ENCODE measurements at regions not wholly inside any gene's neighbourhood (a gene's known extent, or its start where the extent isn't known, plus 50 kb on each side); places are given as distances from the start of the nearest gene placed in this dataset.
"Not testable (repeated sequence)": the region's sequence is repeated elsewhere in the genome, so short reads cannot be mapped to it uniquely, and the experiment has no call there.

DNA sequence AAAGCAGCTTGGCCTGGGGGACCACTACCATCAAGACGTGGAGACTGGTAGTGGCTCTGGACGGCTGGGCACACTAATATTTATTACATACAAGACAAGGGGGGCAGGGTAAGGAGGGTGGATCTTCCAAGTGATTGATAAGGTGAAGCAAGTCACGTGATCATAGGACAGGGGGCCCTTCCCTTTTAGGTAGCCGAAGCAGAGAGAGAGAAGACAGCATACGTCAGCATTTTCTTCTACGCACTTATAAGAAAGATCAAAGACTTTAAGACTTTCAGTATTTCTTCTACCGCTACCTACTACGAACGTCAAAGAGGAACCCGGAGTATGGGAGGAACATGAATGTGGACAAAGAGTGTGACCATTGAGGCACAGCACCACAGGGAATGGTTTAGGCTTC lies 307.9 kb downstream of the RPIA start:
- no peak overlapping the region for H2BK5ac ChIP-seq (ENCODE audit: low read length)
- no peak overlapping the region for H3K27ac ChIP-seq (ENCODE audit: low read depth, low read length)
- no peak overlapping the region for H2BK15ac ChIP-seq (replicated peaks; ENCODE audit: low read depth)
- H3K4me1 ChIP-seq (ENCODE audit: control insufficient read depth, low read depth, low read length), result no peaks in the 10 kb centered on the region
- no peak overlapping the region for H3K23ac ChIP-seq (ENCODE audit: low read length)
- H3K4me3 ChIP-seq (ENCODE audit: low read length), result no peak overlapping the region
- H3K36me3 ChIP-seq (ENCODE audit: control insufficient read depth, insufficient read depth, low read length), result no peaks in the 10 kb centered on the region
- H3K9ac ChIP-seq (ENCODE audit: low read length), result no peak overlapping the region
- H3K18ac ChIP-seq (ENCODE audit: low read length), result no peak overlapping the region
- no peaks in the 10 kb centered on the region for H3K79me1 ChIP-seq (ENCODE audit: low read length)
- H2AK5ac ChIP-seq (ENCODE audit: low read length), result no peak overlapping the region
- H4K8ac ChIP-seq (ENCODE audit: low read depth, low read length), result no peak overlapping the region
- DNase-seq, result no peak
- no peak overlapping the region for H3K4me2 ChIP-seq (ENCODE audit: low read length)
- no peak overlapping the region for H3K4ac ChIP-seq (ENCODE audit: low read depth, low read length)
- WGBS (ENCODE audit: extremely low coverage, insufficient coverage, low lambda C conversion rate), result no CpG with 5 or more reads among the region's 10 CpGs
- H4K5ac ChIP-seq (ENCODE audit: low read length), result no peak overlapping the region
- H2BK120ac ChIP-seq (ENCODE audit: low read depth, low read length), result no peak overlapping the region
- H3K79me2 ChIP-seq (ENCODE audit: control insufficient read depth, insufficient read depth, low read length), result no peaks in the 10 kb centered on the region
- H3K56ac ChIP-seq (ENCODE audit: low read length), result no peak overlapping the region
- no peaks in the 10 kb centered on the region for H3K27me3 ChIP-seq (ENCODE audit: insufficient read depth, low read length, poor library complexity)

DNA sequence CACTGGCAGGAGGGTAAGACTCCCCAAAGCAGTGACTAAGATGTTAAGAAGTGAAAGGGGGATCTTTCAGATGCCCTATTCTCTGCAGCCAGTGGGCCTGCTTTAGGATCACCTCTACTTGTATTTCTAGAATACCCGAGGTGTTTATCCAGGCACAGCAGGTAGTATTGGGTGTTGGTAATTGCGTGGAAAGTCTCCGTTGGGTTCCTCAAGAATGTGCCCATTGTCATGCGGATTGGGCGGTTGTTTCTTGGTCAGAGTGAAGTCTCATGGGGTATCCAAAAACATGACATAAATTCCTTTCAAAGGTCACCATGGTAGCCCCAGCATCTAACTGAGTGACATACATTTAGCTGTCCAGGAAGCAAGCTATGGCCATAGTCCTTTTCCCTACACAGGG lies 308.8 kb downstream of the RPIA start:
- Histone ChIP-seq H3K4me1 (ENCODE audit: control insufficient read depth, low read depth, low read length) (no peaks in the 10 kb centered on the region), H2BK15ac (replicated peaks; ENCODE audit: low read depth) (no peak overlapping the region), H3K36me3 (ENCODE audit: control insufficient read depth, insufficient read depth, low read length) (no peaks in the 10 kb centered on the region), H3K79me2 (ENCODE audit: control insufficient read depth, insufficient read depth, low read length) (no peaks in the 10 kb centered on the region), H3K18ac (ENCODE audit: low read length) (no peak overlapping the region), H3K4ac (ENCODE audit: low read depth, low read length) (no peak overlapping the region), H3K56ac (ENCODE audit: low read length) (no peak overlapping the region), H3K4me2 (ENCODE audit: low read length) (no peak overlapping the region), H3K23ac (ENCODE audit: low read length) (no peak overlapping the region), H2AK5ac (ENCODE audit: low read length) (no peak overlapping the region), H4K5ac (ENCODE audit: low read length) (no peak overlapping the region), H4K8ac (ENCODE audit: low read depth, low read length) (no peak overlapping the region), H3K4me3 (ENCODE audit: low read length) (no peak overlapping the region), H2BK120ac (ENCODE audit: low read depth, low read length) (no peak overlapping the region), H3K79me1 (ENCODE audit: low read length) (no peaks in the 10 kb centered on the region), H3K9ac (ENCODE audit: low read length) (no peak overlapping the region), H2BK5ac (ENCODE audit: low read length) (no peak overlapping the region), H3K27ac (ENCODE audit: low read depth, low read length) (no peak overlapping the region), H3K27me3 (ENCODE audit: insufficient read depth, low read length, poor library complexity) (no peaks in the 10 kb centered on the region)
- peak; percentile 50 for DNase-seq
- no CpG with 5 or more reads among the region's 5 CpGs for WGBS (ENCODE audit: extremely low coverage, insufficient coverage, low lambda C conversion rate)

- H2AK5ac ChIP-seq (ENCODE audit: low read length); H2BK15ac ChIP-seq (replicated peaks; ENCODE audit: low read depth); H3K4me1 ChIP-seq (ENCODE audit: control insufficient read depth, low read depth, low read length); H3K27me3 ChIP-seq (ENCODE audit: insufficient read depth, low read length, poor library complexity); H2BK5ac ChIP-seq (ENCODE audit: low read length); H3K79me1 ChIP-seq (ENCODE audit: low read length); H3K36me3 ChIP-seq (ENCODE audit: control insufficient read depth, insufficient read depth, low read length); H3K4me2 ChIP-seq (ENCODE audit: low read length); H4K8ac ChIP-seq (ENCODE audit: low read depth, low read length); H4K5ac ChIP-seq (ENCODE audit: low read length); H3K79me2 ChIP-seq (ENCODE audit: control insufficient read depth, insufficient read depth, low read length); H3K27ac ChIP-seq (ENCODE audit: low read depth, low read length); H3K18ac ChIP-seq (ENCODE audit: low read length); H3K9ac ChIP-seq (ENCODE audit: low read length); H3K23ac ChIP-seq (ENCODE audit: low read length); H3K56ac ChIP-seq (ENCODE audit: low read length); H3K4me3 ChIP-seq (ENCODE audit: low read length); H2BK120ac ChIP-seq (ENCODE audit: low read depth, low read length); H3K4ac ChIP-seq (ENCODE audit: low read depth, low read length): not testable (repeated sequence)
- no CpG with 5 or more reads among the region's 1 CpG for WGBS (ENCODE audit: extremely low coverage, insufficient coverage, low lambda C conversion rate)
- DNase-seq, result peak; percentile 26
Measured at GRCh38 chr2:89004238-89004637, 312.8 kb downstream of the RPIA start.

- not testable (repeated sequence) for H3K9ac ChIP-seq (ENCODE audit: low read length); H3K4me3 ChIP-seq (ENCODE audit: low read length); H3K4me1 ChIP-seq (ENCODE audit: control insufficient read depth, low read depth, low read length); H4K5ac ChIP-seq (ENCODE audit: low read length); H3K27ac ChIP-seq (ENCODE audit: low read depth, low read length); H2AK5ac ChIP-seq (ENCODE audit: low read length); H3K23ac ChIP-seq (ENCODE audit: low read length); H3K27me3 ChIP-seq (ENCODE audit: insufficient read depth, low read length, poor library complexity); H3K36me3 ChIP-seq (ENCODE audit: control insufficient read depth, insufficient read depth, low read length); H3K56ac ChIP-seq (ENCODE audit: low read length); H3K79me1 ChIP-seq (ENCODE audit: low read length); H3K18ac ChIP-seq (ENCODE audit: low read length); H3K4me2 ChIP-seq (ENCODE audit: low read length); H2BK15ac ChIP-seq (replicated peaks; ENCODE audit: low read depth); H4K8ac ChIP-seq (ENCODE audit: low read depth, low read length); DNase-seq; H3K4ac ChIP-seq (ENCODE audit: low read depth, low read length); H2BK120ac ChIP-seq (ENCODE audit: low read depth, low read length); H3K79me2 ChIP-seq (ENCODE audit: control insufficient read depth, insufficient read depth, low read length); H2BK5ac ChIP-seq (ENCODE audit: low read length)
- WGBS (ENCODE audit: extremely low coverage, insufficient coverage, low lambda C conversion rate), result no CpG with 5 or more reads among the region's 4 CpGs
Measured at GRCh38 chr2:89020566-89020965, 329.1 kb downstream of the RPIA start.

DNA sequence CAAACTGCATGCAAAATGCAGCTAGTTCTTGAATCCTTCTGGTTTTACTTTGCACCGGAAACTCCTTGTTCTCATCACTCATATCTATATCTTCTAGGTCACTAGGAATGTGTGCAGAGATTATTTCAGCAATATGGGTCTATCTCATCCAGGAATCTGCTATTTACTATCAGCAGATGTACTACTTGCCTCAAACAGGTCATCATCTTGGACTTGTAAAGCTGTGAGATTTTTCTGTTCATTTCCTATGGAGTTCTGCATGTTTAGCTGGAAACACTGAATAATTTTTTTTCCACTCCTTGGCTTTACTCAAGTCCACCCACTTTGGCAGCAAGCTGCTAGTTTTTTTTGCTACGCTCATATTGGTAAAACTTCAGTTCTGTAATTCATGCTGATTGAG lies 334.8 kb downstream of the RPIA start:
- H3K4me2 ChIP-seq (ENCODE audit: low read length); H3K36me3 ChIP-seq (ENCODE audit: control insufficient read depth, insufficient read depth, low read length); H3K79me2 ChIP-seq (ENCODE audit: control insufficient read depth, insufficient read depth, low read length); H4K5ac ChIP-seq (ENCODE audit: low read length); H3K27ac ChIP-seq (ENCODE audit: low read depth, low read length); H3K4me1 ChIP-seq (ENCODE audit: control insufficient read depth, low read depth, low read length); H3K56ac ChIP-seq (ENCODE audit: low read length); H3K79me1 ChIP-seq (ENCODE audit: low read length); H2BK5ac ChIP-seq (ENCODE audit: low read length); H3K18ac ChIP-seq (ENCODE audit: low read length); DNase-seq; H2BK15ac ChIP-seq (replicated peaks; ENCODE audit: low read depth); H4K8ac ChIP-seq (ENCODE audit: low read depth, low read length); H2BK120ac ChIP-seq (ENCODE audit: low read depth, low read length); H3K9ac ChIP-seq (ENCODE audit: low read length); H3K27me3 ChIP-seq (ENCODE audit: insufficient read depth, low read length, poor library complexity); H3K4me3 ChIP-seq (ENCODE audit: low read length); H2AK5ac ChIP-seq (ENCODE audit: low read length); H3K4ac ChIP-seq (ENCODE audit: low read depth, low read length); H3K23ac ChIP-seq (ENCODE audit: low read length): not testable (repeated sequence)
- WGBS (ENCODE audit: extremely low coverage, insufficient coverage, low lambda C conversion rate), result no CpG with 5 or more reads among the region's 2 CpGs

GRCh38 chr2:89027115-89027514 lies 335.6 kb downstream of the RPIA start:
- H3K4me2 ChIP-seq (ENCODE audit: low read length); H3K18ac ChIP-seq (ENCODE audit: low read length); DNase-seq; H3K27me3 ChIP-seq (ENCODE audit: insufficient read depth, low read length, poor library complexity); H2BK120ac ChIP-seq (ENCODE audit: low read depth, low read length); H3K27ac ChIP-seq (ENCODE audit: low read depth, low read length); H2BK5ac ChIP-seq (ENCODE audit: low read length); H4K5ac ChIP-seq (ENCODE audit: low read length); H3K79me2 ChIP-seq (ENCODE audit: control insufficient read depth, insufficient read depth, low read length); H3K4me1 ChIP-seq (ENCODE audit: control insufficient read depth, low read depth, low read length); H3K23ac ChIP-seq (ENCODE audit: low read length); H3K9ac ChIP-seq (ENCODE audit: low read length); H3K79me1 ChIP-seq (ENCODE audit: low read length); H3K4me3 ChIP-seq (ENCODE audit: low read length); H3K36me3 ChIP-seq (ENCODE audit: control insufficient read depth, insufficient read depth, low read length); H4K8ac ChIP-seq (ENCODE audit: low read depth, low read length); H2BK15ac ChIP-seq (replicated peaks; ENCODE audit: low read depth); H3K56ac ChIP-seq (ENCODE audit: low read length); H3K4ac ChIP-seq (ENCODE audit: low read depth, low read length); H2AK5ac ChIP-seq (ENCODE audit: low read length): not testable (repeated sequence)
- WGBS (ENCODE audit: extremely low coverage, insufficient coverage, low lambda C conversion rate), result no CpG with 5 or more reads among the region's 2 CpGs

Data from mesendoderm (in vitro differentiated cells).